Skeletal muscle tissue (tissue), 3 donors: ENCODE measurements at regions not wholly inside any gene's neighbourhood (a gene's known extent, or its start where the extent isn't known, plus 50 kb on each side); places are given as distances from the start of the nearest gene placed in this dataset.
"Not testable (repeated sequence)": the region's sequence is repeated elsewhere in the genome, so short reads cannot be mapped to it uniquely, and the experiment has no call there.

Source experiments
- H3K27ac ChIP-seq: one replicate; pipeline ENCODE4 v1.7.0; 2013; ENCODE audit warnings: mild to moderate bottlenecking, low read depth, low read length, inconsistent platforms
- H3K27me3 ChIP-seq, 3 donors: one replicate each; pipeline ENCODE4 v1.7.0; 2013; ENCODE audit warnings: low read length in 3 of 3; ENCODE audit not compliant: control insufficient read depth in 3 of 3, insufficient read depth in 3 of 3
- H3K36me3 ChIP-seq, 3 donors: one replicate each; pipeline ENCODE4 v1.7.0; 2013; ENCODE audit warnings: low read length in 3 of 3; ENCODE audit not compliant: control insufficient read depth in 3 of 3, insufficient read depth in 3 of 3
- H3K4me1 ChIP-seq, 3 donors: one replicate each; pipeline ENCODE4 v1.7.0; 2013; ENCODE audit warnings: low read length in 3 of 3, mild to moderate bottlenecking in 3 of 3; ENCODE audit not compliant: control insufficient read depth in 3 of 3, insufficient read depth in 3 of 3
- H3K4me3 ChIP-seq, 3 donors: one replicate each; pipeline ENCODE4 v1.7.0; 2013; ENCODE audit warnings: low read length in 3 of 3
- H3K9ac ChIP-seq, 3 donors: one replicate each; pipeline ENCODE4 v1.7.0; 2013; ENCODE audit warnings: low read length in 3 of 3, mild to moderate bottlenecking in 3 of 3, moderate library complexity in 2 of 3, low read depth in 1 of 3
- H3K9me3 ChIP-seq, 3 donors: one replicate each; pipeline ENCODE4 v1.7.0; 2013; ENCODE audit warnings: low read length in 3 of 3; ENCODE audit not compliant: control insufficient read depth in 3 of 3
- donor health status: Osteomylitis.

DNA sequence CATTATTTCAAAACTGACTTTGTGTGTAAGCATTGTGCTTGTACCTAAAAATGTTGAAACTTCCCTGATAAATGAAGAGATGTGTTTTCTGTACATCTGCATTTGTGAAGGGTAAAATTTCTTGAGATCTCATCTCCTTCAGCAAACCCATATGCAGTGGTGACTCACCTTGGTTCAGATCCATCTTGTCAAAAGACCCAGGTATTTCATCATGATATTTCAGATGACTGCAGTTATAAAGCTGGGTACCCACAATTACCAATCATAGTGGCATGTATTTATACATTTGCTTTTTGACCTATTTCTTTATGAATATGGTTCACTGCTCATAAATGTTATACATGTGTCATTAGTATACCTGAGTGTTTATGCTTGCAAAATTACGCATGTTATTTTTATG, 1213.6 kb downstream of the GALC start:
- Histone ChIP-seq H3K27me3 (no peaks in the 10 kb centered on the region), H3K9ac (no peak overlapping the region), H3K36me3 (no peaks in the 10 kb centered on the region), H3K4me1 (no peaks in the 10 kb centered on the region), H3K4me3 (no peak overlapping the region), H3K9me3 (no peaks in the 10 kb centered on the region), H3K27ac (no peak overlapping the region)

DNA sequence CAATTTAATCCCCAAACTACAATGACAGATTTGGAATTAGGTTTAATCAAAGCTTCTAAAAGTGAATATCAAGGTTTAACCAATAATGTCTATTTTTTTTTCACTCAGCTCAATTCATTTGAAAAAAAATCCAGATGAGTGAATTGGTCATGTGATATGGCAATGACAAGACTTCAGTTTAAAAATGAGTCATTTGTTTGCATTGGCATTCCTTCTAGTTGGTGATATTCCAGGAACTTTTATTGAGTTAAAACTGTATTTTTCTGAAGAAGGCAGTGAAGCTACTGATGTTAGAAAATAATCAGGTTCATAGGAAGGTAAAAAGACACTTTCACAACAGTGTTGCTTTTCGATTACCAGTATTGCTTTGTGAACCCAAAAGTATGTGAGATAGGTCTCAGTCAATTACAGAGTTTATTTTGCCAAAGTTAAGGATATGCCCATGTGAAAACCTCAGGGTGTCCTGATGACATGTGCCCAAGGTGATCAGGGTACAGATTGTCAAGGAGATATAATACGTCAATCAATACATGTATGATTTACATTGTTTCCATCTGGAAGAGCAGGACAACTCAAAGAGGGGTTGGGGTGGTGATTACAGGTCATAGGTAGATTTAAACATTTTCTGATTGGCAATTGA, 1214.9 kb downstream of the GALC start:
- H3K36me3 ChIP-seq = no peaks in the 10 kb centered on the region
- no peak overlapping the region for H3K27ac ChIP-seq
- H3K9me3 ChIP-seq = no peaks in the 10 kb centered on the region
- no peaks in the 10 kb centered on the region for H3K27me3 ChIP-seq
- no peaks in the 10 kb centered on the region for H3K4me1 ChIP-seq
- no peak overlapping the region for H3K4me3 ChIP-seq
- H3K9ac ChIP-seq = no peak overlapping the region

DNA sequence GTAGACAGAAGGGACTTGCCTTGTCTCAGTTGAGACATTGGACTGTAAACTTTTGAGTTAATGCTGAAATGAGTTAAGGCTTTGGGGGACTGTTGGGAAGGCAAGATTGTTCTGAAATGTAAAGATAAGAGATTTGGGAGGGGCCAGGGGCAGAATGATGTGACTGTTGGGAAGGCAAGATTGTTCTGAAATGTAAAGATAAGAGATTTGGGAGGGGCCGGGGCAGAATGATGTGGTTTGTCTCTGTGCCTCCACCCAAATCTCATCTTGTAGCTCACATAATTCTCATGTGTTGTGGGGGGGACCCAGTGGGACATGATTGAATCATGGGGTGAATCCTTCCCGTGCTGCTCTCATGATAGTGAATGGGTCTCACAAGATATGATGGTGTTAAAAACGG, 1217.1 kb downstream of the GALC start:
- not testable (repeated sequence) for H3K9ac ChIP-seq, H3K36me3 ChIP-seq, H3K4me1 ChIP-seq, H3K9me3 ChIP-seq, H3K27me3 ChIP-seq, H3K27ac ChIP-seq, H3K4me3 ChIP-seq

DNA sequence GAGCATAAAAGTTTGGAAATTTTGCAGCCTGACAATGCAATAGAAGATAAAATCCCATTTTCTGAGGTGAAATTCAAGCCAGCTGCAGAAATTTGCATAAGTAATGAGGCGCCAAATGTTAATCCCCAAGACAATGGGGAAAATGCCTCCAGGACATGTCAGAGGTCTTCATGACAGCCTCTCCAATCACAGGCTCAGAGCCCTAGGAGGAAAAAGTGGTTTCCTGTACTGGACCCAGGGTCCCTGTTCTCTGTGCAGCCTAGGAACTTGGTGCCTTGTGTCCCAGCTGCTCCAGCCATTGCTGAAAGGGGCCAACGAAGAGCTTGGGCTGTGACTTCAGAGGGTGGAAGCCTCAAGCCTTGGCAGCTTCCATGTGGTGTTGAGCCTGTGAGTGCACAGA, 1218.1 kb downstream of the GALC start:
- H3K9ac ChIP-seq = no peak overlapping the region
- H3K4me3 ChIP-seq = no peak overlapping the region
- no peak overlapping the region for H3K27ac ChIP-seq
- no peaks in the 10 kb centered on the region for H3K27me3 ChIP-seq
- H3K36me3 ChIP-seq = no peaks in the 10 kb centered on the region
- no peaks in the 10 kb centered on the region for H3K4me1 ChIP-seq
- no peaks in the 10 kb centered on the region for H3K9me3 ChIP-seq

DNA sequence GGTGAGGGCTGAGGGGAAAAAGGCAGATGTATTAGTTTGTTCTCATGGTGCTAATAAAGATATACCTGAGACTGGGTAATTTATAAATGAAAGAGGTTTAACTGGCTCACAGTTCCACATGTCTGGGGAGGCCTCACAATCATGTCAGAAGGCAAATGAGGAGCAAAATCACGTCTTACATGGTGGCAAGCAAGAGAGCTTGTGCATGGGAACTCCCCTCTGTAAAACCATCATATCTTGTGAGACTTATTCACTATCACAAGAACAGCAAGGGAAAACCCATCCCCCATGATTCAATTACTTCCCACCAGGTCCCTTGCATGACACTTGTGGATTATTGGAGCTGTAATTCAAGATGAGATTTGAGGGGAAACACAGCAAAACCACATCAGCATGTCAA, 1220.9 kb downstream of the GALC start:
- Histone ChIP-seq H3K9ac (no peak overlapping the region), H3K4me3 (no peak overlapping the region), H3K9me3 (no peaks in the 10 kb centered on the region), H3K4me1 (no peaks in the 10 kb centered on the region), H3K36me3 (no peaks in the 10 kb centered on the region), H3K27ac (no peak overlapping the region), H3K27me3 (no peaks in the 10 kb centered on the region)

DNA sequence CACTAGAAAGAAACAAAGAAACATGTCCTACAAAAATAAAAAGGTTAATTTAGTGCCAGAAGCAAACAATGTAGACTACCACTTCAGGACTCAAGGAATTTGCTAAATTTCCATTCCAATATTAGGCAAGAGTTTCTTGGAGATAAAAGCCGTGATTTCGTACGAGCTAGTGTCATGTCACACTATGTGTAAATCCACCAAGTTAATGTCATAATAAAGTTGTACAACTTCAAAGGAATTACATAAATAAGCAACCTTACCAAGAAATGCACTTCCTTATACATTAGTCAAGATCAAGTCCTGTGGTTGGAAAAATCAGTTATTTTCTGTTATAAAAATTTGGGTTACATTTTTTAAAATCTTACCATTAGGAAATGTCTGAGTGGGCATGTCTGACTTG, 1222.8 kb downstream of the GALC start:
- H3K9me3 ChIP-seq = no peaks in the 10 kb centered on the region
- no peaks in the 10 kb centered on the region for H3K4me1 ChIP-seq
- no peaks in the 10 kb centered on the region for H3K27me3 ChIP-seq
- no peaks in the 10 kb centered on the region for H3K36me3 ChIP-seq
- no peak overlapping the region for H3K9ac ChIP-seq
- no peak overlapping the region for H3K27ac ChIP-seq
- no peak overlapping the region for H3K4me3 ChIP-seq

DNA sequence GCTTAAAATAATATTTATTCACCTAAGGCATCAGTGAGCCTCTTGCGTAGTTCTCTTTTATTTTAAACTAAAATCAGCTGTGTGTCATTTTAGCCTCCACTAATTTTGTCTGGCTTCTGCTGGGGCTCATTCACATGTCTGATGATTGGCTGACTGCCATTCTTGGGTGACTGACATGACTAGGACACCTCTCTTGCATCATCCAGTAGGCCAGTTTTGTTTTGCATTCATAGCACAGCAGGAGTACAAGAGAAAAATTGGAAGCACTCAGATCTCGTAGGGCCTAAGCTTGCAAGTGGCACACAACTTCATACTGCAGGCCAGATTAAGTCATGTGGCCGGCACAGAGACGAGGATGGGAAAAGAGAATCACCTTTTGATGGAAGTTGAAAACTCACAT, 1226.5 kb downstream of the GALC start:
- Histone ChIP-seq H3K27ac (no peak overlapping the region), H3K4me1 (no peaks in the 10 kb centered on the region), H3K9ac (no peak overlapping the region), H3K27me3 (no peaks in the 10 kb centered on the region), H3K9me3 (no peaks in the 10 kb centered on the region), H3K4me3 (no peak overlapping the region), H3K36me3 (no peaks in the 10 kb centered on the region)

DNA sequence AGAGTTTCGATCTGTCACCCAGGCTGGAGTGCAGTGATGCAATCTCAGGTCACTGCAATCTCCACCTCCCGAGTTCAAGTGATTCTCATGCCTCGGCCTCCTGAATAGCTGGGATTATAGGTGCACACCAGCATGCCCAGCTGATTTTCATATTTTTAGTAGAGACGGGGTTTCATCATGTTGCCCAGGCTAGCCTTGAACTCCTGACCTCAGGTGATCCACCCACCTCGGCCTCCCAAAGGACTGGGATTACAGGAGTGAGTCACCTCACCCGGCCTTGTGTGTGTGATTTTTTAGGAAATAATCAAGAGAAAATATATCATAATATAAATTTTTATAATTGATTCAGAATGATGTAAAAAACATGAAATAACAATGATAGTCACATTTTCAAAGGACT, 1231.4 kb downstream of the GALC start:
- Histone ChIP-seq H3K36me3 (no peaks in the 10 kb centered on the region), H3K9me3 (no peaks in the 10 kb centered on the region), H3K9ac (no peak overlapping the region), H3K27me3 (no peaks in the 10 kb centered on the region), H3K4me3 (no peak overlapping the region), H3K4me1 (no peaks in the 10 kb centered on the region), H3K27ac (no peak overlapping the region)

DNA sequence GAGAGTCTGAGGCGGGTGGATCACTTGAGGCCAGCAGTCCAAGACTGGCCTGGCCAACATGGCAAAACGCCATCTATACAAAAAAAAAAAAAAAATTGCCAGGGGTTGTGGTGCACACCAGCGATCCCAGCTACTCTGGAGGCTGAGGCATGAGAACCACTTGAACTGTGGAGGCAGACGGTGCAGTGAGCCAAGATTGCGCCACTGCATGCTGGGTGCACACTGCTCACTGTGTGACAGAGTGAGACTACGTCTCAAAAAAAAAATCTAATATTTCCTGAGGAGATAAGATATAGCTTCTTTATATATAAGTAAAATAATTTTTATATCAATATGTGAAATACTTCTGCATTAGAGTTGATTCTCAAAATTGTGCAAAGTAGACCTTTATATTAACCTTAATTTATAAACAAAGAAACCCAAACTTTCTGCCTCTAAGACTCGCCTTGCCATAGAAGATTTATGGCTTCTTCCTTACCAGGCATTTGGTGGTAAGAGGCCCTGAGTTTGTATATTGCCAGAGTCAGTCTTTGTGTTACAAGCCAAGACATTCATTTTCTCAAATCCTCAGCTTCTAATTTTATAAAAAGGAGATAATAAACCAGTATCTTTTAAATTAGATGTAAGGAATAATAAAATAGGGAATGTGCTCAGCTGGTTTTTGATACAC, 1226.7 kb downstream of the FLRT2 start:
- H3K9me3 ChIP-seq = peaks cover 0 to 5% (median 0%) of the 10 kb centered on the region in 3 donors
- H3K4me3 ChIP-seq = no peak overlapping the region
- H3K27ac ChIP-seq = no peak overlapping the region
- no peaks in the 10 kb centered on the region for H3K4me1 ChIP-seq
- H3K27me3 ChIP-seq = no peaks in the 10 kb centered on the region
- no peaks in the 10 kb centered on the region for H3K36me3 ChIP-seq
- no peak overlapping the region for H3K9ac ChIP-seq

DNA sequence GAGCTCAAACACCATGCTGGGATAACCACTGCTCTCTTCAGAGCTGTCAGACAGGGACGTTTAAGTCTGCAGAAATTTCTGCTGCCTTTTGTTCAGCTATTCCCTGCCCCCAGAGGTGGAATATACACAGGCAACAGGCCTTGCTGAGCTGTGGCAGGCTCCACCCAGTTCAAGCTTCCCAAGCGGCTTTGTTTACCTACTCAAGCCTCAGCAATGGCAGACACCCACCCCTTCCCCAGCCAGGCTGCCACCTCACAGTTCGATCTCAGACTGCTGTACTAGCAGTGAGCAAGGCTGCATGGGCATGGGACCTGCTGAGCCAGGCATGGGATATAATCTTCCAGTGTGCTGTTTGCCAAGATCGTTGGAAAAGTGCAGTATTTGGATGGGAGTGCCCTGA, 1220.5 kb downstream of the FLRT2 start:
- not testable (repeated sequence) for H3K4me3 ChIP-seq, H3K36me3 ChIP-seq, H3K27ac ChIP-seq, H3K4me1 ChIP-seq, H3K9ac ChIP-seq, H3K27me3 ChIP-seq, H3K9me3 ChIP-seq
